GM12878 (cell line): ENCODE measurements at regions not wholly inside any gene's neighbourhood (a gene's known extent, or its start where the extent isn't known, plus 50 kb on each side); places are given as distances from the start of the nearest gene placed in this dataset.

Experiments
- ATAC-seq: fragments of 200-7000 bp; cut with Tn5 transposase; 3 replicates; pipeline ENCODE4 v1.9.1; 2020; ENCODE audit warnings: mild to moderate bottlenecking, moderate library complexity
- BruUV-seq: library from RNA; stranded (reverse); fragments of 400-500 nt; replicated peaks from 2 replicates; lab custom pipeline; 2021; lab: Mats Ljungman, UMichigan
- CTCF ChIA-PET: fragments of 300-600 bp; sonication (Branson Sonifier 250); formaldehyde crosslinking; extraction: SDS; loops from one replicate; lab custom pipeline; 2021; ENCODE audit warnings: inconsistent platforms; lab: Yijun Ruan, JAX
- POLR2A ChIA-PET: fragments of 350-600 bp; formaldehyde crosslinking; extraction: SDS; loops from one replicate; lab custom pipeline; 2021; ENCODE audit warnings: inconsistent platforms; lab: Charles Lee
- RAD21 ChIA-PET: fragments of 300-600 bp; sonication (Branson Sonifier 250); formaldehyde crosslinking; loops from one replicate; lab custom pipeline; 2023; ENCODE audit warnings: antibody characterized with exemption; ENCODE audit not compliant: unreplicated experiment; lab: Charles Lee
- SMC1A ChIA-PET: fragments of 300-600 bp; sonication (Branson Sonifier 250); formaldehyde crosslinking; loops from one replicate; lab custom pipeline; 2023; ENCODE audit not compliant: unreplicated experiment, uncharacterized antibody; lab: Charles Lee
- DNase-seq: peaks from one replicate; pipeline ENCODE4 v3.0.0-alpha.2; 2011; ENCODE audit warnings: low read depth, low spot score
- FAIRE-seq: peaks from 3 replicates; lab custom pipeline; 2011; peaks lifted over from hg19 to GRCh38; lab: Jason Lieb, UNC
- H2AFZ ChIP-seq: 2 replicates; pipeline ENCODE4 v1.6.0; 2011; ENCODE audit warnings: low read depth, low read length, control low read depth; ENCODE audit not compliant: control insufficient read depth
- H3K27ac ChIP-seq: 2 replicates; pipeline ENCODE4 v1.5.1; 2011; ENCODE audit warnings: control low read depth; ENCODE audit not compliant: control insufficient read depth, insufficient read depth
- H3K27me3 ChIP-seq, 2 experiments: replicated peaks in 1 of 2; 2 replicates each; pipeline versions ENCODE4 v1.6.0 to v1.6.1; 2011; ENCODE audit warnings: low read length in 1 of 2; ENCODE audit not compliant: control insufficient read depth in 2 of 2, insufficient read depth in 2 of 2
- H3K36me3 ChIP-seq, 2 experiments: 2 replicates each; pipeline ENCODE4 v1.5.1; 2011; ENCODE audit warnings: low read length in 1 of 2; ENCODE audit not compliant: control insufficient read depth in 2 of 2, insufficient read depth in 2 of 2
- H3K4me1 ChIP-seq: 2 replicates; pipeline ENCODE4 v1.6.1; 2011; ENCODE audit warnings: mild to moderate bottlenecking, low read length, moderate library complexity, mixed read lengths; ENCODE audit not compliant: control insufficient read depth, insufficient read depth
- H3K4me2 ChIP-seq: 2 replicates; pipeline ENCODE4 v1.6.0; 2011; ENCODE audit warnings: control low read depth; ENCODE audit not compliant: control insufficient read depth, insufficient read depth
- H3K4me3 ChIP-seq: fragments of 200-600 bp; sonication (generic); 2 replicates; pipeline ENCODE4 v1.5.1; 2016
- H3K79me2 ChIP-seq: 2 replicates; pipeline ENCODE4 v1.6.0; 2011; ENCODE audit warnings: low read length; ENCODE audit not compliant: control insufficient read depth, insufficient read depth
- H3K9ac ChIP-seq: 2 replicates; pipeline ENCODE4 v1.8.0; 2011; ENCODE audit warnings: low read length, control low read depth, mixed read lengths; ENCODE audit not compliant: control insufficient read depth, insufficient read depth
- H3K9me3 ChIP-seq: replicated peaks from 3 replicates; pipeline ENCODE4 v1.5.1; 2011; ENCODE audit warnings: mild to moderate bottlenecking, low read length; ENCODE audit not compliant: control insufficient read depth, insufficient read depth
- H4K20me1 ChIP-seq: 2 replicates; pipeline ENCODE4 v1.6.0; 2011; ENCODE audit not compliant: control insufficient read depth, insufficient read depth
- FOXM1 ChIP-seq: IDR thresholded peaks from 2 replicates; pipeline ENCODE4 v1.6.1; 2012; ENCODE audit warnings: low read depth, mild to moderate bottlenecking, inconsistent platforms, low read length, moderate library complexity
- NBN ChIP-seq: fragments of 450-650 bp; IDR thresholded peaks from 2 replicates; pipeline ENCODE4 v1.6.1; 2016
- NFXL1 ChIP-seq: fragments of 450-650 bp; IDR thresholded peaks from 2 replicates; pipeline ENCODE4 v1.6.1; 2017; ENCODE audit warnings: antibody characterized with exemption, mild to moderate bottlenecking, borderline replicate concordance
- PAX8 ChIP-seq: fragments of 450-650 bp; IDR thresholded peaks from 2 replicates; pipeline ENCODE4 v1.6.1; 2017; ENCODE audit warnings: mild to moderate bottlenecking, moderate library complexity
- POU2F2 ChIP-seq: IDR thresholded peaks from 3 replicates; pipeline ENCODE4 v1.6.1; 2011; ENCODE audit warnings: low read depth, mild to moderate bottlenecking, low read length, borderline replicate concordance
- SMAD1 ChIP-seq: fragments of 450-650 bp; IDR thresholded peaks from 2 replicates; pipeline ENCODE4 v1.6.1; 2018; ENCODE audit warnings: mild to moderate bottlenecking, low read depth; ENCODE audit not compliant: partially characterized antibody
- SMARCA5 ChIP-seq: fragments of 450-650 bp; IDR thresholded peaks from 2 replicates; pipeline ENCODE4 v1.6.1; 2017; ENCODE audit warnings: mild to moderate bottlenecking
- SREBF2 ChIP-seq: IDR thresholded peaks from 2 replicates; pipeline ENCODE4 v1.6.1; 2012; ENCODE audit warnings: mild to moderate bottlenecking, low read length
- TARDBP ChIP-seq: IDR thresholded peaks from 2 replicates; pipeline ENCODE4 v1.6.1; 2016; ENCODE audit warnings: borderline replicate concordance
- WGBS: methylation state at CpG from one replicate; pipeline ENCODE4 v1.1.6; 2016; ENCODE audit warnings: low lambda C conversion rate; ENCODE audit not compliant: insufficient replicate concordance, insufficient coverage; ENCODE audit errors: missing lambda C conversion rate; 5-methylcytosine and 5-hydroxymethylcytosine counted together
- in situ Hi-C: fragments of 300-500 bp; cut with MboI; formaldehyde crosslinking; loops from 9 replicates; pipeline ENCODE4 v1.14.3; 2018; ENCODE audit warnings: mixed read lengths
- intact Hi-C: fragments of 100-400 bp; cut with micrococcal nuclease; formaldehyde crosslinking; loops from one replicate; pipeline ENCODE4 v1.14.2; 2022; ENCODE audit not compliant: unreplicated experiment
- TF ChIP-seq, protein P1 (sequence below): fragments of 450-650 bp; IDR thresholded peaks from 2 replicates; pipeline ENCODE4 v1.6.1; 2016; ENCODE audit warnings: mild to moderate bottlenecking, moderate library complexity, borderline replicate concordance
- TF ChIP-seq, protein P2 (sequence below): IDR thresholded peaks from 2 replicates; pipeline ENCODE4 v1.6.1; 2012; ENCODE audit warnings: low read depth, low read length, improper control_type of control experiment
- TF ChIP-seq, protein P3 (sequence below): IDR thresholded peaks from 2 replicates; pipeline ENCODE4 v1.6.1; 2011; ENCODE audit warnings: mild to moderate bottlenecking, low read depth, low read length, moderate library complexity; ENCODE audit not compliant: insufficient replicate concordance
- TF ChIP-seq, protein P4 (sequence below): fragments of 450-650 bp; IDR thresholded peaks from 2 replicates; pipeline ENCODE4 v1.6.1; 2018; ENCODE audit warnings: borderline replicate concordance, mild to moderate bottlenecking; ENCODE audit not compliant: partially characterized antibody

DNA sequence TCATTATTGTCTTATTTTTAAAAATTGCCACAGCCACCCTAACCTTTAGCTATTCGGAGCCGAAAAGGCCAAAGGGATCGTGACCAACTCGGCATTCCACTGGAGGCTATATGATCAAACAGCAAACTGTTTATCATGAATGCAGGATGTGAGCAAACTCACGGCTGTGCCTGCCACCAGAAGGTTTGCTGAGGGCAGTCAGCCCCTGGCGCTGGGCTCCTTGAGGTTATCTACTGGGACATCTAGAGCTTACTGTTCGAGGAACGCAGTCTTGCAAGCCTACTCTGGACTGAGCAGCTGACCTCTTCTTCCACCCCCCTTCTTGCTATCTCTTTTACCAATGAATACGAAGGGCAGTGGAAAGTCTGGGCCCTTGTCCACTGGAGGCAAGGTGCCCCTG lies 231.5 kb upstream of the TARS1 start:
- in situ Hi-C loops (no loop called here), intact Hi-C loops (no loop called here)
- SMC1A ChIA-PET: no interaction called here
- Histone ChIP-seq H3K4me2 (no peak overlapping the region), H2AFZ (no peak overlapping the region), H3K36me3 (no peaks in the 10 kb centered on the region), H3K9me3 (no peaks in the 10 kb centered on the region), H3K4me3 (no peak overlapping the region), H3K9ac (no peak overlapping the region), H4K20me1 (no peaks in the 10 kb centered on the region), H3K4me1 (no peaks in the 10 kb centered on the region), H3K27me3 (no peaks in the 10 kb centered on the region; a peak in 2 of 4 replicates), H3K27ac (no peak overlapping the region), H3K79me2 (no peaks in the 10 kb centered on the region)
- FAIRE-seq (no peak), DNase-seq (no peak), ATAC-seq (no peak)
- TF ChIP-seq NFXL1: no peak
- TF ChIP-seq NBN: no peak
- TF ChIP-seq, protein P1, sequence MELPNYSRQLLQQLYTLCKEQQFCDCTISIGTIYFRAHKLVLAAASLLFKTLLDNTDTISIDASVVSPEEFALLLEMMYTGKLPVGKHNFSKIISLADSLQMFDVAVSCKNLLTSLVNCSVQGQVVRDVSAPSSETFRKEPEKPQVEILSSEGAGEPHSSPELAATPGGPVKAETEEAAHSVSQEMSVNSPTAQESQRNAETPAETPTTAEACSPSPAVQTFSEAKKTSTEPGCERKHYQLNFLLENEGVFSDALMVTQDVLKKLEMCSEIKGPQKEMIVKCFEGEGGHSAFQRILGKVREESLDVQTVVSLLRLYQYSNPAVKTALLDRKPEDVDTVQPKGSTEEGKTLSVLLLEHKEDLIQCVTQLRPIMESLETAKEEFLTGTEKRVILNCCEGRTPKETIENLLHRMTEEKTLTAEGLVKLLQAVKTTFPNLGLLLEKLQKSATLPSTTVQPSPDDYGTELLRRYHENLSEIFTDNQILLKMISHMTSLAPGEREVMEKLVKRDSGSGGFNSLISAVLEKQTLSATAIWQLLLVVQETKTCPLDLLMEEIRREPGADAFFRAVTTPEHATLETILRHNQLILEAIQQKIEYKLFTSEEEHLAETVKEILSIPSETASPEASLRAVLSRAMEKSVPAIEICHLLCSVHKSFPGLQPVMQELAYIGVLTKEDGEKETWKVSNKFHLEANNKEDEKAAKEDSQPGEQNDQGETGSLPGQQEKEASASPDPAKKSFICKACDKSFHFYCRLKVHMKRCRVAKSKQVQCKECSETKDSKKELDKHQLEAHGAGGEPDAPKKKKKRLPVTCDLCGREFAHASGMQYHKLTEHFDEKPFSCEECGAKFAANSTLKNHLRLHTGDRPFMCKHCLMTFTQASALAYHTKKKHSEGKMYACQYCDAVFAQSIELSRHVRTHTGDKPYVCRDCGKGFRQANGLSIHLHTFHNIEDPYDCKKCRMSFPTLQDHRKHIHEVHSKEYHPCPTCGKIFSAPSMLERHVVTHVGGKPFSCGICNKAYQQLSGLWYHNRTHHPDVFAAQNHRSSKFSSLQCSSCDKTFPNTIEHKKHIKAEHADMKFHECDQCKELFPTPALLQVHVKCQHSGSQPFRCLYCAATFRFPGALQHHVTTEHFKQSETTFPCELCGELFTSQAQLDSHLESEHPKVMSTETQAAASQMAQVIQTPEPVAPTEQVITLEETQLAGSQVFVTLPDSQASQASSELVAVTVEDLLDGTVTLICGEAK: no peak
- no peak for TF ChIP-seq PAX8
- TF ChIP-seq, protein P2, sequence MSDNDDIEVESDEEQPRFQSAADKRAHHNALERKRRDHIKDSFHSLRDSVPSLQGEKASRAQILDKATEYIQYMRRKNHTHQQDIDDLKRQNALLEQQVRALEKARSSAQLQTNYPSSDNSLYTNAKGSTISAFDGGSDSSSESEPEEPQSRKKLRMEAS: no peak
- TF ChIP-seq SMAD1: no peak
- no peak for TF ChIP-seq SMARCA5
- TF ChIP-seq, protein P3, sequence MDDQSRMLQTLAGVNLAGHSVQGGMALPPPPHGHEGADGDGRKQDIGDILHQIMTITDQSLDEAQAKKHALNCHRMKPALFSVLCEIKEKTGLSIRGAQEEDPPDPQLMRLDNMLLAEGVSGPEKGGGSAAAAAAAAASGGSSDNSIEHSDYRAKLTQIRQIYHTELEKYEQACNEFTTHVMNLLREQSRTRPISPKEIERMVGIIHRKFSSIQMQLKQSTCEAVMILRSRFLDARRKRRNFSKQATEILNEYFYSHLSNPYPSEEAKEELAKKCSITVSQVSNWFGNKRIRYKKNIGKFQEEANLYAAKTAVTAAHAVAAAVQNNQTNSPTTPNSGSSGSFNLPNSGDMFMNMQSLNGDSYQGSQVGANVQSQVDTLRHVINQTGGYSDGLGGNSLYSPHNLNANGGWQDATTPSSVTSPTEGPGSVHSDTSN: no peak
- TF ChIP-seq, protein P4, sequence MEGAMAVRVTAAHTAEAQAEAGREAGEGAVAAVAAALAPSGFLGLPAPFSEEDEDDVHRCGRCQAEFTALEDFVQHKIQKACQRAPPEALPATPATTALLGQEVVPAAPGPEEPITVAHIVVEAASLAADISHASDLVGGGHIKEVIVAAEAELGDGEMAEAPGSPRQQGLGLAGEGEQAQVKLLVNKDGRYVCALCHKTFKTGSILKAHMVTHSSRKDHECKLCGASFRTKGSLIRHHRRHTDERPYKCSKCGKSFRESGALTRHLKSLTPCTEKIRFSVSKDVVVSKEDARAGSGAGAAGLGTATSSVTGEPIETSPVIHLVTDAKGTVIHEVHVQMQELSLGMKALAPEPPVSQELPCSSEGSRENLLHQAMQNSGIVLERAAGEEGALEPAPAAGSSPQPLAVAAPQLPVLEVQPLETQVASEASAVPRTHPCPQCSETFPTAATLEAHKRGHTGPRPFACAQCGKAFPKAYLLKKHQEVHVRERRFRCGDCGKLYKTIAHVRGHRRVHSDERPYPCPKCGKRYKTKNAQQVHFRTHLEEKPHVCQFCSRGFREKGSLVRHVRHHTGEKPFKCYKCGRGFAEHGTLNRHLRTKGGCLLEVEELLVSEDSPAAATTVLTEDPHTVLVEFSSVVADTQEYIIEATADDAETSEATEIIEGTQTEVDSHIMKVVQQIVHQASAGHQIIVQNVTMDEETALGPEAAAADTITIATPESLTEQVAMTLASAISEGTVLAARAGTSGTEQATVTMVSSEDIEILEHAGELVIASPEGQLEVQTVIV: no peak
- no peak for TF ChIP-seq POU2F2
- no peak for TF ChIP-seq TARDBP
- no peak for TF ChIP-seq FOXM1
- TF ChIP-seq SREBF2: no peak
- 47% methylated on average over 9 of the region's 9 CpGs for WGBS
- RAD21 ChIA-PET: no interaction called here
- no TSS peak for BruUV-seq
- POLR2A ChIA-PET: no interaction called here
- CTCF ChIA-PET: no interaction called here
